ENCODE measurements at regions not wholly inside any gene's neighbourhood (a gene's known extent, or its start where the extent isn't known, plus 50 kb on each side); places are given as distances from the start of the nearest gene placed in this dataset.

DNA sequence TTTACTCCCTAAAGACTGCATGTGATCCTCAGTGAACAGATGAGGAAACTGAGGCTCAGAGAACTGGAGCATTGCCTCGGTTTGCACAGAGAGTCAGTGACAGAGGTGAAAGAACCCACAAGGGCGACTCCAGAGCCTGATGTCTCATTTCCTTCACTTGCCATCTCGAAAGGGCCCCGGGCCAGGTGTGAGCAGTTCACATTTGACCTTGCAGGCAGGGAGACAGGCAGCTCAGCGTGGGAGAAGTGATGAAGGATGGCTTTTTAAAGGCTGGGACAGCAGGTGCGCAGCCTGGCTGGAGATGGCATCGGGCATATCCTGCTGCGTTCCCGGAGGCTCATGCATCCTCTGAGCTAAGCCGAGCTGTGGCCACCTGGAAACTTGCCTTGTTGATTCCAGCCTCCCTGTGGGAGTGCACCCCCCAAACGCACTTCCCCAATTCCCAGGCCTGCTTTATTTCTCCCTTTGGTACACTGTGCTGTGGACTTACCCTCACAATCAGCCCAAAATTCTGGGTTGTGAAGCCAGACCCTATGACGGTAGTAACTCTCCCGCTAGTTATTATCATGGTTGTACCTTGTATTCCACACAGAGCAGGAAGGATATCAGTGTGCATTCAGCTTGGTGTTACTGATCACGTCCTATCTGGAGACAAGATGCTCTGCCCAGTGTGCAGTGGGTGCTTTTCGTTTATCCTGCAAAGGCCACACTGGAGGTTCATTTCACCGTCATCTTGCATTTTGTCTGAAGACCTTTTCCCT, 753.2 kb upstream of the EEF2KMT start:
- Mint-ChIP-seq H3K27ac (no peak overlapping the region), H3K27me3 (no peaks in the 10 kb centered on the region), H3K9me3 (peaks cover 23% of the 10 kb centered on the region), H3K4me1 (no peaks in the 10 kb centered on the region), H3K36me3 (no peaks in the 10 kb centered on the region), H3K4me3 (no peak overlapping the region)
- CTCF ChIA-PET, result no interaction called here
- no peak for DNase-seq

DNA sequence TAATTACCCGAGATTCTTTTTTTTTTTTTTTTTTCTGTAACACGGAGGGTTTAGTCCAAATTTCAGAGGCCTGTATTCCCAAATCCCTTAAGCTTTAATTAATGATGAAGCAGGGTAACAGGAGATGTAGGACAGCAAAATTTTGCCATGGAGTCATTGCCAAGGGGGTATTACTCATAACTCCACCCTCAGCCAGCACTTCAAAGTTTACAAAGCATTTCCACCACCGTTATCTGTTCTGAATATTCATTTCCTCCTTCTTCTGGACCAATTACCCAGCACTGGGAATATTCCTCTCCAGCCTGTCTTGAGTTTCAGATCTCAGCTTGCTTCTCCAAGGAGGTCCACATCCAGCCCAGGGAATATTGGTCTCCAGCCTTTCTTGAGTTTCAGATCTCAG, 747.5 kb upstream of the EEF2KMT start:
- no peak for DNase-seq
- no peaks in the 10 kb centered on the region for H3K4me1 Mint-ChIP-seq
- H3K9me3 Mint-ChIP-seq, result peaks cover 15% of the 10 kb centered on the region
- CTCF ChIA-PET, result no interaction called here
- H3K27ac Mint-ChIP-seq, result no peak overlapping the region
- H3K27me3 Mint-ChIP-seq, result no peaks in the 10 kb centered on the region
- no peak overlapping the region for H3K4me3 Mint-ChIP-seq
- H3K36me3 Mint-ChIP-seq, result no peaks in the 10 kb centered on the region

DNA sequence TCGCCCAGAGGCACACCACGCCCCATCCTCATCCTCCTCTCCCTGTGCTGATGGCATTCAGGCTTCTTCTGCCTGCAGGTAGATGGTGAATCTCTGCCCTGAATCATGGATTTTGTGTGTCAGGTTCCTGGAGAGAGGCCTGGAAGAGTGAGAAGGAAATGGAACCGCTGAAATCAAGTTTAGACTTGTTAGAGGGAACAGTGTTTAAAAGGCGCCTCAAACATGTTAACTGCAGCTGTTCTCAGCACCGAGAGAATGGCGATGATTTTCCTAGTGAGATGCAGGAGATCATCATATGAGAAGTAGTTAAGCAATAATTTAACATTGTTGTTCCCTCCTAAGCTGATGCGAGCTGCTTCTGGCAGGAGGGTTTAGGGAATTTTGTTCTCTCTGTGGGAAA, 744.4 kb upstream of the EEF2KMT start:
- no peaks in the 10 kb centered on the region for H3K27me3 Mint-ChIP-seq
- H3K9me3 Mint-ChIP-seq, result peaks cover 16% of the 10 kb centered on the region
- CTCF ChIA-PET, result no interaction called here
- no peak for DNase-seq
- H3K4me1 Mint-ChIP-seq, result no peaks in the 10 kb centered on the region
- H3K36me3 Mint-ChIP-seq, result no peaks in the 10 kb centered on the region
- H3K4me3 Mint-ChIP-seq, result no peak overlapping the region
- H3K27ac Mint-ChIP-seq, result no peak overlapping the region

DNA sequence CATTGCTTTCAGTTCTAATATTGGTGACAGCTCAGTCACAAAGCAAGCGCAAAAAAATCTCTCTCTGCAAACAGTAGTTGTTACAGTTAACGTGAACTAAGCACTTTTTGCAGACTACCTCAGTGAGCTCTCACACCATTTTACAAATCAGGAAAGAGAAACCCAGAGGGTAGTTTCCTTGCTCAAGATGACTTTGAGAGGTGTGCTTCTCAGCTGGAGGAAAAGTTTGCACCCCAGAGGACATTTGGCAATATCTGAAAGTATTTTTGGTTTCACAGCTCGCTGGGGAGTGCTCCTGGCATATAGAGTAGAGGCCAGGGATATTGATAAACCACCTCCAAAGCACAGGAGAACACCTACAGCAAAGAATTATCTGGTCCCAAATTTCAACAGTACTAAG, 741.1 kb upstream of the EEF2KMT start:
- Mint-ChIP-seq H3K27ac (no peak overlapping the region), H3K4me3 (no peak overlapping the region), H3K9me3 (peaks cover 24% of the 10 kb centered on the region), H3K4me1 (no peaks in the 10 kb centered on the region), H3K27me3 (no peaks in the 10 kb centered on the region), H3K36me3 (no peaks in the 10 kb centered on the region)
- CTCF ChIA-PET, result no interaction called here
- no peak for DNase-seq

DNA sequence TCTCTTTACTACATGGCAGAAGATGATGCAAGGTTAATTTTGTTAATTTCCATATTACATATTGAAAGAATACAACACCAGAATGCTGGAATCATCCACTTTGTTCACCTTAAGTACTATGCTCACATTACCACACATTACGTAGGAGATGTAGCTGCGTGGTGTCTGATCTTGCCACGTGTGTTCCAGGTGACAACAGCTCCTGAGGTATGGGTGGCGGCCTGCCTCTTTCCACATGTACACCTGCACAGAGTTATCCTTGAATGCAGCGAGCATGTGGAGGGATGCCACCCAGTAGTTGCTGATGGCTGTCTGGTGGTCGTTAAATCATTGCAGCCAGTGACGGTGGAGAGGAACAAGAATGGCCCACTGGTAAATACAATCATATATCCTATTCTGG, 740.5 kb upstream of the EEF2KMT start:
- DNase-seq, result no peak
- no peak overlapping the region for H3K27ac Mint-ChIP-seq
- peaks cover 22% of the 10 kb centered on the region for H3K9me3 Mint-ChIP-seq
- no peaks in the 10 kb centered on the region for H3K36me3 Mint-ChIP-seq
- CTCF ChIA-PET, result no interaction called here
- no peak overlapping the region for H3K4me3 Mint-ChIP-seq
- no peaks in the 10 kb centered on the region for H3K4me1 Mint-ChIP-seq
- no peaks in the 10 kb centered on the region for H3K27me3 Mint-ChIP-seq

DNA sequence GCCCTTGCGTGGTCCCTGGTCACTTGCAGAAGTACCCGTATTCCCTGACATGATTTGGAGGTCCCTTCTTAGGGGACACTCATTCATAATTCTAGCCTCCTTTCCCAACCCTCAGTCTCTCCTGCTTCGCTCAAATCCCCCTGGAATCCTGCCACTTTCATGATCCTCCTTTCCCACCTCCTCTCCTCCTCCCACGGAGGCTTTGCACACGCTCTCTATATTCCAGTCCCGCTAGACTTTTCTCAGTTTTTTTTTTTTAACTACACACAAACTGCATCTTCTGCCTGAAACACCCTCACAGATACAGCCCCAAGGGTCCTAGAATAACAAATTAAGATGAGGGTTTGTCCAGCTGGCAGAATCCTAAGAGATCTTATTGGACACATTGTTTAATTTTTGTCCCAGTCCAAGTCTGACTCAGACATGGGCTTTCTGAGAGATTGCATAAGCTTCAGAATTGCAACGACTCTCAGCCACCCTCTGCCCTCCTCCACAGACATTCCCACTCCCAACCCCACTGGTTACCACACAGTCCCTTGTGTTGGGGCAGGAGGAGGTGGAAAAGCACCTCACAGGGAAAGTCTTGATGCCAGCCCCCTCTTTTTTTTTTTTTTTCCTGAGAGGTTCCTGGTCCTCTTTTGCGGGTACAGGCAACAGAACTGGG, 739.5 kb upstream of the EEF2KMT start:
- no peaks in the 10 kb centered on the region for H3K36me3 Mint-ChIP-seq
- no peaks in the 10 kb centered on the region for H3K27me3 Mint-ChIP-seq
- no peak overlapping the region for H3K27ac Mint-ChIP-seq
- CTCF ChIA-PET, result no interaction called here
- DNase-seq, result no peak
- no peaks in the 10 kb centered on the region for H3K4me1 Mint-ChIP-seq
- H3K4me3 Mint-ChIP-seq, result no peak overlapping the region
- peaks cover 22% of the 10 kb centered on the region for H3K9me3 Mint-ChIP-seq

DNA sequence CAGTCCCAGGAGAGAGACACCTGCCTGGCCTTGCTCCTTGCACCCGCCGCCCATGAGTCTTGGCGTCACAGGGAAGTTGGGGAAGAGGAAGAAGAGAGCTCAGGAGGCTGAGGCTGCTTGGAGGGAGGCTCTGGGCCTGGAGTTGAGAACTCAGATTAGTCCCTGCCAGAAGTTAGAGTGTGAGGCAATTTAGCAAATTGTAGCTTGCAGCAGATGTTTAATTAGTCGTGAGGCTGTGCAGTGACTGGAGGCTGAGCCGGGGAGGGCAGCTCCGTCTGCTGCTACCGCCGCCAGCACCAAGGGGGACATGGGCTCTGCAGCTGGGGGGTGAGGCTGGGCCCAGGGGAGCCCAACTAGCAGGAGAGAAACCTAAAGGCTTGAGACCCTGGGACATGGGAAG, 738.3 kb upstream of the EEF2KMT start:
- Mint-ChIP-seq H3K36me3 (no peaks in the 10 kb centered on the region), H3K9me3 (peaks cover 23% of the 10 kb centered on the region), H3K27me3 (no peaks in the 10 kb centered on the region), H3K4me1 (no peaks in the 10 kb centered on the region), H3K4me3 (no peak overlapping the region), H3K27ac (no peak overlapping the region)
- CTCF ChIA-PET, result no interaction called here
- no peak for DNase-seq

DNA sequence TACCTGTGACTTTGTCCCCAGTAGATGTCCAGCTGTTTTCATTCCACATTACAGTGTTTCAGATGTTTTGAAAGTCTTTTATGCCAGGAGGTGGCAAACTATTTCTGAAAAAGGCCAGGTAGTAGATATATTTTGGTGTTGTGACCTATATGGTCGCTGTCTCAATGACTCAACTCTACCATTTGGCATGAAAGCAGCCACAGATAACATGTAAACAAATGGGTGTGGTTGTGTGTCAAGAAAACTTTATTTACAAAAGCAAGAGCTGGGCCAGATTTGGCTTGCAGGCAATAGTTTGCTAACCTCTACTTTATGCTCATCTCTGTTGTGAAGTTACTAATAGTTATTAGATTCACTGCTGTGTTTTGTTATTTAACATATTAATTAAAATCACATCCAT, 728.7 kb upstream of the EEF2KMT start:
- DNase-seq, result no peak
- Mint-ChIP-seq H3K4me3 (no peak overlapping the region), H3K27ac (no peak overlapping the region), H3K36me3 (no peaks in the 10 kb centered on the region), H3K4me1 (no peaks in the 10 kb centered on the region), H3K9me3 (peaks cover 24% of the 10 kb centered on the region), H3K27me3 (no peaks in the 10 kb centered on the region)
- CTCF ChIA-PET, result no interaction called here

DNA sequence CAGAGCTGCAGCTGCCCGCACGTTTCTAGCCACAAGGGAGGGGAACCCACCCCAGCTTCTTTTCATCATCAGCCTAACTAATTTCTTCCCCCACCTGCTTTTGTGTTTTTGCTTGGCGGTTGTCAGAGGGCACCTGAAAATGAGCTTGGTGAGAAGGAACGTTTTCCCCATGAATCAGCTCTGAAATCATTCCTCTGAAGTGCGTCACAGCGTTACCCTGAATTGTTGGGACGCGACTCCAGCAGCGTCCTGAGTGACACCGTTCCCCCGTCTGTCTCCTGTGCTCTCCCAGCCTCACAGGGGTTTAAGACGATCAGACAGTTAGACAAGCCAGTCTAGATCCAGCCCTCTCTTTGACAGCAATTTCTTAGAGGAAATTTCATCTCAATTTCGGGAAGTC, 722.9 kb upstream of the EEF2KMT start:
- Mint-ChIP-seq H3K27ac (no peak overlapping the region), H3K4me1 (no peaks in the 10 kb centered on the region), H3K9me3 (peaks cover 27% of the 10 kb centered on the region), H3K4me3 (no peak overlapping the region), H3K36me3 (no peaks in the 10 kb centered on the region), H3K27me3 (no peaks in the 10 kb centered on the region)
- no peak for DNase-seq
- CTCF ChIA-PET, result no interaction called here

DNA sequence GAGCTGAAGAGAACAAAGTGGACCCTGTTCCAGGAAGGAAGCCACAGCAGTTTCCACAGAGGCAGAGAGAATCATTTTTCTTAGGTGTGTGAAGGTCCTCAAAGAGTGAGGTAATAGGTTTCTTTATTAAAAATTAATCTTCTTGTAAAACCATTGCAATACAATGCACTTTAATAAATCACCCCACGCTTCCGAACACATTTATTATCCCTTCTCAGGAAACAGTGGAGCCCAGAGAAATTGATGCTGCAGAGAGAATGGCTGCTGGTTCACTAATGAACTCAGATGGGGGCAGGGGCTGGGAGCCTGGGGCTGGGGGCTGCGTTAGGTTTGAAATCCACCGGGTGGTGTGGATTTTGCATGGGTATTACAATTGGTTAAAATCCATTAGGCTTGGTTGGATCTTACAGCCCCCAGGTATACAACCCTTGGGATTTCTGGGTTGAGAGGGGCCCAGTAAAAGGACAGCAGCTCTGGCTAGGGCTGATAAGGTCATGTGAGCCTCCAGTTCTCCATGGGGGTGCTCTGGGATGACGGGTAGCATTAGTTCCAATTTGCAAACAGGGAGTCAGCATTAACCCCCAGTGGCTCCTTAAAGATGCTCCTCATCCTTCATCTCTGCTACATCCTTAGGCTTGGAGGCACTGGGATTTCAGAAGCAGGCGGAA, 718.1 kb upstream of the EEF2KMT start:
- CTCF ChIA-PET, result no interaction called here
- Mint-ChIP-seq H3K27ac (no peak overlapping the region), H3K9me3 (peaks cover 31% of the 10 kb centered on the region), H3K4me1 (no peaks in the 10 kb centered on the region), H3K36me3 (no peaks in the 10 kb centered on the region), H3K27me3 (no peaks in the 10 kb centered on the region), H3K4me3 (no peak overlapping the region)
- no peak for DNase-seq

DNA sequence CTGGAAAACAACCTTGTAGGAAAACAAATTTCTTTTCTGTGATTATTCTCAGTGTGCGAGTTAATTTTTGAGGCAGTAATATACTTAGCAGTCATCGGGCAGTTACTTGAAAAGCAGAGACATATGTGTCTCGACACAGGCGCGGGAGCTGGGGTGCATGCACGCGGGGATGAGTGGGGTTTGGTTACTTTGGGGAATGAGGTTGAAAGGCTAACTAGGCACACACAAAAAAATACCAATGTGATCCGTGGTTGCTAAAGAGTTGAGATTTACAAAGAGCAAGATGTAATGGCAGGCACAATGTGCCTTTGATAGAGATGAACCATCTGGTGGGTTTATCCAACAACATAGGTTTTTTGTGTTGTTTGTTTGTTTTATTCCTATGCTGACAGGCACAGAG, 703.8 kb upstream of the EEF2KMT start:
- Mint-ChIP-seq H3K4me3 (no peak overlapping the region), H3K9me3 (peaks cover 40% of the 10 kb centered on the region), H3K27me3 (no peaks in the 10 kb centered on the region), H3K27ac (no peak overlapping the region), H3K36me3 (no peaks in the 10 kb centered on the region), H3K4me1 (no peaks in the 10 kb centered on the region)
- CTCF ChIA-PET, result no interaction called here
- no peak for DNase-seq

DNA sequence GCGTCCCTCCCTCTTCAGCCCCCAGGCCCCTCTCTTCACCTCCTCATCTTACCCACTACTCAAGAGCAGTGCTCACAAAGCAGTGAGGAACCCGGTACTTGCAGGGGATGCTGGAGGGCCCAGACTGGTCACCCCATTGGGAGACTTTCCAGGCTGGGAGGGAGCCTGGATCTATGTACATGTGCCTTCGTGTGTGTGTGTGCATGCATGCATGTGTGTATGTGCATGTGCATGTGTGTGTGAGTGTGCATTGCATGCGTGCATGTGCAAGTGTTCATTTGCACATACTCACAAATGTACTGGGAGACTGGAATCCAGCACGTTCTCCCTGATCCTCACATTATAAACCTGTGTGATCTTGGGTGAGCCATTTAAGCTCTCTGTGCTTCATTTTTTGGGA, 696.0 kb upstream of the EEF2KMT start:
- Mint-ChIP-seq H3K4me1 (no peaks in the 10 kb centered on the region), H3K4me3 (no peak overlapping the region)
- CTCF ChIA-PET, result no interaction called here

DNA sequence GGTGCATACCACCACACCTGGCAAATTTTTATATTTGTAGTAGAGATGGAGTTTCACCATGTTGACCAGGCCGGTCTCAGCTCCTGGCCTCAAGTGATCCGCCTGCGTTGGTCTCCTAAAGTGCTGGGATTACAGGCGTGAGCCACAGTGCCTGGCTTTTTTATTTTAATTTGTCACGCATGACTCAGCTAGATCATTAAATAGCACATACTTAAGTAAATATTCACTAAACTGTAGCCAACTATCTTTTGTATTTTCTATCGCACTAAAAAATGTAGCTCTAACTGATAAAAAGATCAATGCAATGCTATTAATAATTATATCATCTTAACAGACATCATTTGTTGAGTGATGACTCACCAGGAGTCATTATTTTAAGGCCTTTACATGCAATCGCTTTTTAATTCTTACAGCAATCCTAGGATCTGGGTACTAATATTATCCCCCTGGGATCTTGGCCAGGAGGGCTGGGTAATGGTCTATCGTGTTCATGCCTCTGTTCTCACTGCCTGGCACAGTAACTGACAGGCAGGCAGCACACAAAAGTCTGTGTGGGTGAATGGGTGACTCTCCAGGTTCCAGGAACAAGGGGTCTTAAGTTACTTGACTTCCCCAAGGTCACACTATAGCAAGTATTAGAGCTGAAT, 693.5 kb upstream of the EEF2KMT start:
- DNase-seq, result no peak
- H3K4me3 Mint-ChIP-seq, result no peak overlapping the region
- CTCF ChIA-PET, result no interaction called here
- H3K27me3 Mint-ChIP-seq, result no peaks in the 10 kb centered on the region
- peaks cover 23% of the 10 kb centered on the region for H3K9me3 Mint-ChIP-seq
- H3K36me3 Mint-ChIP-seq, result no peaks in the 10 kb centered on the region
- H3K4me1 Mint-ChIP-seq, result no peaks in the 10 kb centered on the region
- no peak overlapping the region for H3K27ac Mint-ChIP-seq

More for the DNA sequence above, 696.0 kb upstream of the EEF2KMT start:
- H3K36me3 Mint-ChIP-seq, result no peaks in the 10 kb centered on the region
- DNase-seq, result no peak
- peaks cover 16% of the 10 kb centered on the region for H3K9me3 Mint-ChIP-seq
- H3K27ac Mint-ChIP-seq, result no peak overlapping the region
- no peaks in the 10 kb centered on the region for H3K27me3 Mint-ChIP-seq

DNA sequence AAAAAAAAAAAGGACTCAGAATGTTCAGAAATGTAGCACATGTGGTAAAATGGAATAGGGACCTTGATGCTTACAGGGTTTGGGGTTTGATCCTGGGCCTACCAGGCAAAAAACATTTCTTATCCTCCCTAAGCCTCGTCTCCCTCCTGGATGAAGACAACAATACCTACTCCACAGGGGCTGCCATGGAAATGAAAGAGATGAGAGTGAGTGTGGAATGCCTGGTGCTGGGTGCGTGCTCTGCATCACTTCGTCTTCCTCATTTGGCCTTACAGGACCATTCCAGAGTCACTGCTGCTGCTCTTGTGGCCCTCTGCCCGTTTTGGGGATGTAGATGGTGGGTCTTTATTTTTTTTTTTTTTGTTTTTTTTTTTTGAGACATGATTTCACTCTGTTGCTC, 692.9 kb upstream of the EEF2KMT start:
- peaks cover 27% of the 10 kb centered on the region for H3K9me3 Mint-ChIP-seq
- no peak overlapping the region for H3K4me3 Mint-ChIP-seq
- no peaks in the 10 kb centered on the region for H3K36me3 Mint-ChIP-seq
- H3K27ac Mint-ChIP-seq, result no peak overlapping the region
- H3K4me1 Mint-ChIP-seq, result no peaks in the 10 kb centered on the region
- CTCF ChIA-PET, result no interaction called here
- no peaks in the 10 kb centered on the region for H3K27me3 Mint-ChIP-seq
- DNase-seq, result no peak

DNA sequence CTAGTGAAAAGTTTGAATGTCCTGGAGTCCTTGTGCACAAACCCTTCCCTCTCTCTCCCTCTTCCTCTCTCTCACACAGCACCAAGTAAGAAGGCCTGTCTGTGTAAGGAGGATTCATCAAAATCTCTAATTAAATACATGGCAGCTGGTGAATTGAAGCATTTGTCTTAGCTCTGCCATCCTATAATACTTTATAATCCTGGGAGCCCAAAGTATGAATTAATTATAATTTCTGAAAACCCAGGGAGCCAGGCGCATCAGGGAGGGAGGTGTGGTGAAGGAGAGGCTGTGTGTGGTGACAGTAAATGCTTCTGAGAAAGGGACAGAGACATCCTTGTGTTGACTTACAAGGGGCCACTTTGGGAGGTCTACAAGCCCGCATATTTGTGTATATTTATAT, 691.4 kb upstream of the EEF2KMT start:
- H3K36me3 Mint-ChIP-seq, result no peaks in the 10 kb centered on the region
- no peaks in the 10 kb centered on the region for H3K4me1 Mint-ChIP-seq

More for the DNA sequence above, 691.4 kb upstream of the EEF2KMT start:
- Mint-ChIP-seq H3K9me3 (peaks cover 26% of the 10 kb centered on the region), H3K4me3 (no peak overlapping the region), H3K27me3 (no peaks in the 10 kb centered on the region), H3K27ac (no peak overlapping the region)
- CTCF ChIA-PET, result no interaction called here
- no peak for DNase-seq
